ENCODE measurements at regions not wholly inside any gene's neighbourhood (a gene's known extent, or its start where the extent isn't known, plus 50 kb on each side); places are given as distances from the start of the nearest gene placed in this dataset.

GRCh38 chr2:15701991-15702390 is 110.3 kb downstream of the DDX1 start:
- no peak for DNase-seq (ENCODE audit: low read depth)

GRCh38 chr2:15702452-15702851 is 110.8 kb downstream of the DDX1 start:
- no peak for DNase-seq (ENCODE audit: low read depth)

DNA sequence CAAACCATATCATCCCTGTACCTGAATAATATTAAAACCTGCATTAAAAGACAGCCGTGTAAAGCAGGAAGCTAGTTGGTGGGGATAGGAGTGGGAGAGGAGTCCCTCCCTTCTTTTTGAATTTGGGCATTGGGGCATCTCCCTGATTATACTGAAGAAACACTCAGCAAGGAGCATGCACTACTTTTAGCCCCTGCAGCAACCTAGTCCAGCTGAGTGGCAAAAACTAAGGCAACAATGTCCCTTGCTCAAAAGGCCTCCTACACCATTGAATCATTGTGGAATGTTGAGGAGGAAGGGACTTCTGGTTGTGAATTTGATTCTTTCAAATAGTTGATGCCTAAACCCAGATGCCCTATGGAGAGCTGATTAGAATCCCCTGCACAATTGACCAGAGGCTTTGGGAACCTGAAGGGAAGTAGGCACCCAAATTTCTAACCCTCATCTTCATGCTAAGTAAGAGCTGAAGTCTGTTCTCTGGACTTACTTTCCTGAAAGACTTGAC is 111.7 kb downstream of the DDX1 start:
- no peak for DNase-seq (ENCODE audit: low read depth)

DNA sequence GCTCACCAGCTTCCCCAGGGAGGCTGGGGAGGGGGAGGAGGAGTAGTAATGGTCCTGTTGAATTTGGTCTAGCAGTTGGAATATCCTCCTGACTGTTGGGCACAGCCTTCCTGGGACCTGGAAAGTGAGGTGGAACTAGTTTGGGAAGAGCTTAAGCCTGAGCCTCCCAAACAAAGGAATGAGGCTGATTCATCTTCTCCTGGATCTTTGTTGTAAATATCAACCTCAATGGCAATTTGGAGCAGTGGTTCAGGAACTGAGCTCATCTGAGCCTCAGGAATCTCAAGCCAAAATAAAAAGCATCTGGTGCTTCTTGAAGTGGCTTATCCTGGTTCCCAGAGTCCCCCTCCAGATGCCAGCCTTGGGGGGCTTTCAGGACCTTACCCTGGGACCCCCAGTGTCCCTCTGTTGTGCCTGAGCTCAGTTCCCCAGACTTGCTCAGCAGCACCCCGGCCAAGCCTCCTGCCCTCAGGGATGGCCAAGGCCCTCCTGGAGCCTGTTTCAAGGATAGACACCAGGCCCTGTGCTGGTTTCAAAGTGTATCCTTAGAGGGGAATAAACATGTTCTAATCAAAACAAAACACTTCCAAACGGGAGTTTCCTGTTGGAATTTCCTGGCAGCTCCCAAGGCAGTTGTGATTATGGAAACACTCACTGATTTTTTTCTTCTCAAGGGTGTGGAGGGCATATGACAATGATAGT is 112.6 kb downstream of the DDX1 start:
- DNase-seq (ENCODE audit: low read depth), result no peak

GRCh38 chr2:15704788-15705115 is 113.1 kb downstream of the DDX1 start:
- no peak for DNase-seq (ENCODE audit: low read depth)

DNA sequence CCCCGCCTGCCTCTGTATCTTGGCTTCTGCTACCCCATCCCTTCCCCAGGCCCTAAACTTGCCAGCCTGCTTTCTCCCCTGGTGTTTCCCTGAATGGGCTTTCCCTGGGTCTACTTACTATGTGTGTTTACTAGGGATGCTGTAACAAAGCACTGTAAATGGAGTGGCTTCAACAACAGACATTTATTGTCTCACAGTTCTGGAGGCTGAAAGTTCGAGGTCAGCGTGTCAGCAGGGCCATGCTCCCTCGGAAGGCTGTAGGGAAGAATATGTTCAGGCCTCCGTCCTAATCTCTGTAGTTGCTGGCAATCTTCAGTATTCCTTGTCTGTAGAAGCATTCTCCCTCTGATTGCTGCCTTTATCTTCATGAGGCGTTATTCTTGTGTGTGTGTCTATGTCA is 113.6 kb downstream of the DDX1 start:
- DNase-seq (ENCODE audit: low read depth), result no peak

DNA sequence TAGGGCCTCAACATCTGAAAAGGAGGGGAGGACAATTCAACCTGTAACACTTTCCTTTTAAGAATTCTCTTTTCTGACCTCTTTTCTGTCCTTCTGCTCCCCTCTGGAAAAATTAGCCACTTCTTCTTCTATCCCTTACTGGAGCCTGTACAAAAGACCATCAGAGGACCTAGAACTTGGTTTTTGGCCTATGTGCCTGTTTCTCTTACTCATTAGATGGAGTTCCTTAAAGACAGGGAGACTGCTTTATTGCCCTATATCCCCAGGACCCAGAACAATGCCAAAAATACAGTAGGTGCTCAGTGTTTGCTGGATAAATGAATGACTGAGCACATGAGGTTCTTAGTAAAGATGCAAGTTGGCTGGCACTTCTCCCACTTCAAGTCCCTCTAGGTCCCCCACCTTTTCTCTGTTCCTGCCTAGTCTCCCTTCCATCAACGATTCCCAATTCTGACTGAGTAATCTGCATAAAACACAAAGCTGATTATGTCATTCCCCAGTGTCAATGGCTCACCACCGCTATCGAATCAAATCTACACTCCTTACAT is 114.2 kb downstream of the DDX1 start:
- no peak for DNase-seq (ENCODE audit: low read depth)

DNA sequence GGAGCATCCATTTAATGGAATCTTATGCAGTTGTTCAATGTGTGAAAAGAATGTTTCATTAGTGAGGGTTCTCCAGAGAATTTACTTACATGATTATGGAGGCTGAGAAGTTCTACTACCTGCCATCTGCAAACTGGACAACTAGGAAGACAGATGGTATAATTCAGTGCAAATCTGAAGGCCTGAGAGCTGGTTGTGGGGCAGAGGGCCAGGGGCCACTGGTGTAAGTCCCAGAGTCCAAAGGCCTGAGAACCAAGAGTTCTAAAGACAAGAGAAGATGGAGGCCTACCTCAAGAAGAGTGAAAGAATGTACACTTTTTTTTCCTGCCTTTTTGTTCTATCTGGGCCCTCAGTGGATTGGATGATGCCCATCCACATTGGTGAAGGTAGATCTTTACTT is 114.8 kb downstream of the DDX1 start:
- DNase-seq (ENCODE audit: low read depth), result no peak

DNA sequence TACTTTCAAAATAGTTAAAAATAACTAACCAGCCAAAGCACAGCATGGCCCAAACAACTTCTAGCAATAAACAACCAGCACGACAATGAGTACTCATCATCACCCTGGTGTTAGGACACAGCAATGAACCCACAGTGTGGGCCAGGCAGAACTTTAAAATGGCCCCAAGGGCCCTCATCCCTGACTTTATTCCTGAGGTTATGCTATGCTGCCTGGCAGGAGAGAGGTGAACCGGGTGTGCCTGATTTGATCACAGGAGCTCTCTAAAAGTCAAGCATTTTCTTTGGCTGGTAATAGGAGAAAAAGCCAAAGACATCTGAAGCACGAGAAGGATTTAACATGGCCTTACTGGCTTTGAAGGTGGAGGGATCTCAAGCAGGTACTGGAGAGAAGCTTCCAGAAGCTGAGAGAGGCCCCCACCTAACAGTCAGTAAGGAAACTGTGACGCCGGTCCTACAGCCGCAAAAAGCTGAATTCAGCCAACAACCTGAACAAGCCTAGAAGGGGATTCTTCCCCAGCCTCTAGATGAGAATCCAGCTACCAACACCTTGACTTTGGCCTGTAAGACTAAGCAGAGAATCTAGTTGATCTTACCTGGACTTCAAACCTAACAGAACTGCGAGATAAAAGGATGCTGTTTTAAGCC is 115.4 kb downstream of the DDX1 start:
- DNase-seq (ENCODE audit: low read depth), result no peak

- DNase-seq (ENCODE audit: low read depth), result no peak
Observed at GRCh38 chr2:15708161-15708560, 116.5 kb downstream of the DDX1 start.

- no peak for DNase-seq (ENCODE audit: low read depth)
Observed at GRCh38 chr2:15708865-15709820, 117.5 kb downstream of the DDX1 start.

DNA sequence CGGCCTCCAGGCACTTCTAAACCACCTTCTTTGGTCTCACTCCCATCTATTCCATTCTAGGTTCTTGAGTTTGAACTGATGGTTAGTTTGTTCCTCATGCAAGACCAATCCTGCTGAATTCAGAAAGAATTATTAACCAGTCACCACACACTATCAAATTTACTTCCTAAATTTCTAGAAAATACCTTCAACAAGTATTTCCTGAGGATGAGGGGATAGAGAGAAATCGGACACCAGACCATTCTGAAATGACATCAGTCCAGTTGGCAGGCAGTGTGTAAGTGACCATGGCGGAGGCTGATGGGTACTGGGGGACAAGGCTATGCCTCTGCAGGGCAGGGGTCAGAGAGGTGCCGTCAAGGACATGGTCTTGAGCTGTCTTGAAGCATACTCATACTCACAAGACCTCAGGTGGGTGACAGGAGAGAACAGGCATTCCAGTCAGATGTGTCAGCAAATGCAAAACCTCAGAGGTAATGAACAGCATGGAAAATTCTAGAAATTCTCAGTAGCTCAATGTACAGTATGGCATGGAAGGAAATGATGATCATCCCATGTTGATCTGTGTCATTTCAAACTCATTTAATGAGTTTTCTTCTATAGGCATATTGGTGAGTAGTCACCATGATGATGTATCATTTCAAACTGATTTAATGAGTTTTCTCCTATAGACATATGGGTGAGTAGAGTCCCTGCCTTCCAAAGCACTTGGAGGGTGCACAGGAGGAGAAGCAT is 119.6 kb downstream of the DDX1 start:
- no peak for DNase-seq (ENCODE audit: low read depth)

- DNase-seq (ENCODE audit: low read depth), result no peak
Observed at GRCh38 chr2:15712551-15713342, 121.1 kb downstream of the DDX1 start.

DNA sequence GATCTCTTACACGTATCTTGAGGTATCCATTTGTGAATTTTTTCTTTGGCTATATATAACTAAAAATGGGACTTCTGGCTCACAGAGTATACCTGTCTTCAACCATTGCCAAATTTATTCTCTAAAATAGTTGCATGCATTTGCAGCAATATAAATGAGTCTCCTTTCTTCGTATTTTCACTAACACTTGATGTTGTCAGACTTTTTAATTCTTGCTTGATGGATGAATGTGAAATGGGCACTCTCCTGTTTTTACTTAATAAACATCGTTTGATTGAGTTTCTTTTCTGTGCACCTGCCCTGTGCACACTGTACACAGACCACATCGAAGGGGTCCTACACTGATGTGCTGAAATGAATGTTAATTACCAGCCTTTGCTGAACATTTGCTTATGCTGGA is 121.8 kb downstream of the DDX1 start:
- no peak for DNase-seq (ENCODE audit: low read depth)

DNA sequence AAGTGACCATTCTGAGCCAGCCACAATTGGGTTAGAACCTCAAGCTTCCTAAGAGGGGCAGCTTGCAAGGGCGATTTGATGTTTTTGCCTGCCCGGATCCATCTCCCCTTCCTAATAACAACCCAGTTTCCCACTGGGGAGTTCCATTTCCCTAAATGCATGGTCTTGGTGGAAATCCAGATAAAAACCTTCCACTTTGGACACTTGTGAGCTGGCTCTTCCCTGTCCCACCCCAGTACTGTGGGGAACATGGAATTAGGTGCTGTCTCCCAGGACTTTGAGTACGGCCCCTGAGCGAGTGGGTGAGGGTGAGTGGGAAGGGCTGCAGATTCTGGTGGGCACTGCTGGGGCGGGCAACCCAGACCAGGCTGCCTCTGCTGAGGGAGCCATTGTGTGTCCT is 122.3 kb downstream of the DDX1 start:
- no peak for DNase-seq (ENCODE audit: low read depth)

- DNase-seq (ENCODE audit: low read depth), result no peak
Observed at GRCh38 chr2:15714609-15715008, 122.9 kb downstream of the DDX1 start.

GRCh38 chr2:15715596-15715995 is 123.9 kb downstream of the DDX1 start:
- DNase-seq (ENCODE audit: low read depth), result no peak

GRCh38 chr2:15718103-15718943 is 126.7 kb downstream of the DDX1 start:
- DNase-seq (ENCODE audit: low read depth), result no peak

DNA sequence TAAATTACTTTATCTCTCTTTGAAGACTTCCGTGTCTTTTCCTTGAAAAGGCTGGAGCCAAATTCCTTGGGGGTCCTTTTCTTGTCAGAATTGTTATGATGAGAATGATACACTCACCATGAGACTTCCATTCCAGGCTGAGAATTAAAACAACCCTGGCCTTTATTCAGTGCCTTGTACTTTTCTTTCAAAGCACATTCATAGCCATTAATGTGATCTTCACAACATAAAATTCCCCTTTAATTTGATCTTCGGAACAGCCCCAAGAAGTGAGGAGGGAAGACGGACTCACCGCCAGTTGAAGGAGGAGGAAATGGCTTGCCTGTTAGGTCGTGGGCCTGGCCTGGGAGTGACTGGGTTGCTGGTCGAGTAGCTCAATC is 127.3 kb downstream of the DDX1 start:
- DNase-seq (ENCODE audit: low read depth), result no peak
